Fibroblast of mammary gland (primary cell): ENCODE measurements at regions not wholly inside any gene's neighbourhood (a gene's known extent, or its start where the extent isn't known, plus 50 kb on each side); places are given as distances from the start of the nearest gene placed in this dataset.

Experiments
- DNase-seq: peaks from one replicate; pipeline ENCODE4 v3.0.0-alpha.2; 2010; ENCODE audit warnings: low read depth
- H3K4me3 ChIP-seq: 2 replicates; pipeline ENCODE4 v1.5.1; 2011; ENCODE audit warnings: low read depth, mild to moderate bottlenecking, low read length, moderate library complexity; ENCODE audit not compliant: control insufficient read depth
- CTCF ChIP-seq: conservative IDR thresholded peaks from 2 replicates; pipeline ENCODE4 v1.5.1; 2011; ENCODE audit warnings: low read depth, low read length, inconsistent platforms; ENCODE audit not compliant: control insufficient read depth, insufficient read depth

GRCh38 chr5:12072441-12072840 lies 168.2 kb upstream of the CTNND2 start:
- TF ChIP-seq CTCF: no peak
- DNase-seq: no peak
- no peak overlapping the region for H3K4me3 ChIP-seq

DNA sequence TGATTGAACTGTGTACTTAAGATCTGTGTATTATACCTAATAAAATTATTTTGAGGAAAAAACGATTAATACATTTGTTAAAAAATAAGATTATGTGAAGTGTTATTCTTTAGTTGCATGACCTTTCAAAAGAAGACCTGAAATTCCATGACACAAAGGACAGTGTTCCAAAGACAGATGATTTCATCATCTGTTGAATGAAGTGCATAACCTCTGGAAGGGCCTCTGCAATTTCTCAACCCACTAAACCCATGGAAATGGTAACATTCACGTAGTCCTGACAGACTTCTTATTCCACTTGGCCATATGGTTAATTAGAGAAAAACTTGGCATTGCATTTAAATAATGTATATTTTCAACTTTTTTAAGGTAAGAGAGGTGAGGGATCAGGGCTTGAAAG lies 167.2 kb upstream of the CTNND2 start:
- no peak overlapping the region for H3K4me3 ChIP-seq
- no peak for DNase-seq
- no peak for TF ChIP-seq CTCF

- H3K4me3 ChIP-seq: no peak overlapping the region
- TF ChIP-seq CTCF: peak; percentile 56
- DNase-seq: peak; percentile 45
Observed at GRCh38 chr5:12023614-12024241, 119.5 kb upstream of the CTNND2 start.

DNA sequence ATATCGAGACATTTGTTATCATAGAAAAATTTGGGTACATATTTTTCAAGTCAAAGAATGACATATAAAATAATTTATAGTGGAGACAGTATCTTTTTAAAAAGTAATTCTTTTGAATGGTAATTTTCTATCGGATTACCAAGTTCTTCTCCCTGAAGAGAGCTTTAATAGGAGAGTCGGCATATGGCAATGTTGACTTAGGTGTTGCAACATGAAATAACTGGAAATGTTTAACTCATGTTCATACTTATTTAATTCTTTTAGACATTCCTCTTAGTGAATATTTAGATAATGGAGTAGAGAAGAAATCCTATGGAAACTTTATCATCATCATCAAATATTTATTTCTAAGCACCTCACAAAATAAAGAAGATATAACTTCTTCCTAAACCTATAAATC lies 118.2 kb upstream of the CTNND2 start:
- DNase-seq: no peak
- TF ChIP-seq CTCF: no peak
- no peak overlapping the region for H3K4me3 ChIP-seq

- no peak for TF ChIP-seq CTCF
- H3K4me3 ChIP-seq: no peak overlapping the region
- no peak for DNase-seq
Observed at GRCh38 chr5:12019306-12019705, 115.1 kb upstream of the CTNND2 start.

GRCh38 chr5:12017007-12017406 lies 112.8 kb upstream of the CTNND2 start:
- TF ChIP-seq CTCF: no peak
- DNase-seq: no peak
- no peak overlapping the region for H3K4me3 ChIP-seq
